IMR-90 (cell line): ENCODE measurements at regions not wholly inside any gene's neighbourhood (a gene's known extent, or its start where the extent isn't known, plus 50 kb on each side); places are given as distances from the start of the nearest gene placed in this dataset.

ENCODE experiments used
- CEBPB ChIP-seq: IDR thresholded peaks from 2 replicates; pipeline ENCODE4 v1.6.1; 2012; ENCODE audit warnings: low read depth, low read length, improper control_type of control experiment
- CHD1 ChIP-seq: IDR thresholded peaks from 2 replicates; pipeline ENCODE4 v1.6.1; 2012; ENCODE audit warnings: low read depth, low read length, improper control_type of control experiment
- MAZ ChIP-seq: IDR thresholded peaks from 2 replicates; pipeline ENCODE4 v1.6.1; 2012; ENCODE audit warnings: low read depth, mild to moderate bottlenecking, low read length, improper control_type of control experiment, moderate library complexity, borderline replicate concordance
- MXI1 ChIP-seq: IDR thresholded peaks from 2 replicates; pipeline ENCODE4 v1.6.1; 2012; ENCODE audit warnings: low read depth, mild to moderate bottlenecking, low read length, moderate library complexity, borderline replicate concordance
- POLR2A ChIP-seq: IDR thresholded peaks from 2 replicates; pipeline ENCODE4 v1.6.1; 2012; ENCODE audit warnings: mild to moderate bottlenecking, low read depth, low read length
- RFX5 ChIP-seq: IDR thresholded peaks from 2 replicates; pipeline ENCODE4 v1.8.0; 2012; ENCODE audit warnings: low read depth, mild to moderate bottlenecking, low read length, moderate library complexity
- TF ChIP-seq, protein P1 (sequence below): conservative IDR thresholded peaks from 2 replicates; pipeline ENCODE4 v1.5.1; 2012; ENCODE audit warnings: mild to moderate bottlenecking, low read depth, low read length, improper control_type of control experiment

GRCh38 chr14:104477666-104478380 lies 101.7 kb upstream of the C14orf180 start:
- TF ChIP-seq CEBPB (no peak), MXI1 (no peak), CHD1 (no peak), POLR2A (no peak), RFX5 (no peak), MAZ (no peak)
- TF ChIP-seq, protein P1, sequence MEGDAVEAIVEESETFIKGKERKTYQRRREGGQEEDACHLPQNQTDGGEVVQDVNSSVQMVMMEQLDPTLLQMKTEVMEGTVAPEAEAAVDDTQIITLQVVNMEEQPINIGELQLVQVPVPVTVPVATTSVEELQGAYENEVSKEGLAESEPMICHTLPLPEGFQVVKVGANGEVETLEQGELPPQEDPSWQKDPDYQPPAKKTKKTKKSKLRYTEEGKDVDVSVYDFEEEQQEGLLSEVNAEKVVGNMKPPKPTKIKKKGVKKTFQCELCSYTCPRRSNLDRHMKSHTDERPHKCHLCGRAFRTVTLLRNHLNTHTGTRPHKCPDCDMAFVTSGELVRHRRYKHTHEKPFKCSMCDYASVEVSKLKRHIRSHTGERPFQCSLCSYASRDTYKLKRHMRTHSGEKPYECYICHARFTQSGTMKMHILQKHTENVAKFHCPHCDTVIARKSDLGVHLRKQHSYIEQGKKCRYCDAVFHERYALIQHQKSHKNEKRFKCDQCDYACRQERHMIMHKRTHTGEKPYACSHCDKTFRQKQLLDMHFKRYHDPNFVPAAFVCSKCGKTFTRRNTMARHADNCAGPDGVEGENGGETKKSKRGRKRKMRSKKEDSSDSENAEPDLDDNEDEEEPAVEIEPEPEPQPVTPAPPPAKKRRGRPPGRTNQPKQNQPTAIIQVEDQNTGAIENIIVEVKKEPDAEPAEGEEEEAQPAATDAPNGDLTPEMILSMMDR = no peak
